ENCODE measurements at regions not wholly inside any gene's neighbourhood (a gene's known extent, or its start where the extent isn't known, plus 50 kb on each side); places are given as distances from the start of the nearest gene placed in this dataset.

GRCh38 chr13:107518780-107519179 is 696.6 kb downstream of the LIG4 start:
- no peak overlapping the region for H3K23ac ChIP-seq (ENCODE audit: insufficient read length, low read depth, low read length)
- Mint-ChIP-seq H3K4me3 (no peak overlapping the region), H3K9me3 (no peaks in the 10 kb centered on the region), H3K27me3 (ENCODE audit: low read depth) (no peaks in the 10 kb centered on the region), H3K27ac (no peak overlapping the region), H3K36me3 (ENCODE audit: insufficient read depth in 1 of 3, low read depth in 3 of 3) (no peaks in the 10 kb centered on the region), H3K4me1 (peaks cover 3 to 10% of the 10 kb centered on the region in 2 experiments; a peak in 3 of 4 replicates)
- WGBS (ENCODE audit: extremely low coverage, insufficient read length, low lambda C conversion rate), result no CpG with 5 or more reads among the region's 4 CpGs
- no peak overlapping the region for H3K27ac ChIP-seq (ENCODE audit: insufficient read length, low read depth, low read length)
- no peaks in the 10 kb centered on the region for H3K4me1 ChIP-seq (ENCODE audit: insufficient read depth, low read length)
- H2AK5ac ChIP-seq (ENCODE audit: insufficient read length, low read length), result no peak overlapping the region
- H3K18ac ChIP-seq (ENCODE audit: insufficient read length, low read depth, low read length), result no peak overlapping the region
- H4K8ac ChIP-seq (replicated peaks; ENCODE audit: insufficient read length, low read depth, low read length), result no peak overlapping the region
- no peaks in the 10 kb centered on the region for H3K79me1 ChIP-seq (ENCODE audit: insufficient read depth, low read depth, low read length, poor library complexity, severe bottlenecking)
- no peak for DNase-seq
- no peaks in the 10 kb centered on the region for H3K9me3 ChIP-seq (ENCODE audit: control insufficient read depth, low read depth, low read length)
- no peak overlapping the region for H2BK120ac ChIP-seq (ENCODE audit: low read depth, low read length, poor library complexity, severe bottlenecking)
- H2BK15ac ChIP-seq (ENCODE audit: low read depth, low read length), result no peak overlapping the region
- no peak overlapping the region for H3T11ph ChIP-seq (ENCODE audit: low read length)
- no peak overlapping the region for H2BK20ac ChIP-seq (ENCODE audit: low read depth, low read length, poor library complexity, severe bottlenecking)
- H3K27me3 ChIP-seq (ENCODE audit: insufficient read depth, low read length), result no peaks in the 10 kb centered on the region
- peak overlapping the region; percentile 22 for H3K9ac ChIP-seq (ENCODE audit: extremely low read depth, insufficient read length, low read length)
- no peaks in the 10 kb centered on the region for H4K20me1 ChIP-seq (ENCODE audit: control insufficient read depth, insufficient read depth, insufficient read length)
- no peak overlapping the region for H4K5ac ChIP-seq (ENCODE audit: insufficient read length, low read depth, low read length)
- H3K23me2 ChIP-seq (ENCODE audit: insufficient read length, low read depth, low read length, poor library complexity, severe bottlenecking), result no peaks in the 10 kb centered on the region
- no peaks in the 10 kb centered on the region for H3K79me2 ChIP-seq (ENCODE audit: insufficient read depth, low read length)
- H4K91ac ChIP-seq (ENCODE audit: insufficient read length, low read depth, low read length), result no peak overlapping the region
- TF ChIP-seq CTCF (conservative IDR thresholded peaks at IDR 0.05), result no peak
- no peak overlapping the region for H2BK12ac ChIP-seq (ENCODE audit: insufficient read length, low read depth, low read length)
- no peak overlapping the region for H2BK5ac ChIP-seq (ENCODE audit: insufficient read length, low read length)
- no peak overlapping the region for H3K14ac ChIP-seq (ENCODE audit: insufficient read depth, low read length)
- H3K4me2 ChIP-seq (ENCODE audit: insufficient read depth, insufficient read length, low read length), result no peak overlapping the region
- no peak overlapping the region for H2AFZ ChIP-seq (ENCODE audit: low read length)
- no peak overlapping the region for H3K56ac ChIP-seq (ENCODE audit: insufficient read length, low read depth, low read length)
- H3K4ac ChIP-seq (ENCODE audit: low read depth, low read length), result no peak overlapping the region

Measured in H9 (cell line).